Skeletal muscle tissue (tissue), 3 donors: ENCODE measurements at regions not wholly inside any gene's neighbourhood (a gene's known extent, or its start where the extent isn't known, plus 50 kb on each side); places are given as distances from the start of the nearest gene placed in this dataset.
"Not testable (repeated sequence)": the region's sequence is repeated elsewhere in the genome, so short reads cannot be mapped to it uniquely, and the experiment has no call there.

Source experiments
- H3K27ac ChIP-seq: one replicate; pipeline ENCODE4 v1.7.0; 2013; ENCODE audit warnings: mild to moderate bottlenecking, low read depth, low read length, inconsistent platforms
- H3K27me3 ChIP-seq, 3 donors: one replicate each; pipeline ENCODE4 v1.7.0; 2013; ENCODE audit warnings: low read length in 3 of 3; ENCODE audit not compliant: control insufficient read depth in 3 of 3, insufficient read depth in 3 of 3
- H3K36me3 ChIP-seq, 3 donors: one replicate each; pipeline ENCODE4 v1.7.0; 2013; ENCODE audit warnings: low read length in 3 of 3; ENCODE audit not compliant: control insufficient read depth in 3 of 3, insufficient read depth in 3 of 3
- H3K4me1 ChIP-seq, 3 donors: one replicate each; pipeline ENCODE4 v1.7.0; 2013; ENCODE audit warnings: low read length in 3 of 3, mild to moderate bottlenecking in 3 of 3; ENCODE audit not compliant: control insufficient read depth in 3 of 3, insufficient read depth in 3 of 3
- H3K4me3 ChIP-seq, 3 donors: one replicate each; pipeline ENCODE4 v1.7.0; 2013; ENCODE audit warnings: low read length in 3 of 3
- H3K9ac ChIP-seq, 3 donors: one replicate each; pipeline ENCODE4 v1.7.0; 2013; ENCODE audit warnings: low read length in 3 of 3, mild to moderate bottlenecking in 3 of 3, moderate library complexity in 2 of 3, low read depth in 1 of 3
- H3K9me3 ChIP-seq, 3 donors: one replicate each; pipeline ENCODE4 v1.7.0; 2013; ENCODE audit warnings: low read length in 3 of 3; ENCODE audit not compliant: control insufficient read depth in 3 of 3
- donor health status: Osteomylitis.

DNA sequence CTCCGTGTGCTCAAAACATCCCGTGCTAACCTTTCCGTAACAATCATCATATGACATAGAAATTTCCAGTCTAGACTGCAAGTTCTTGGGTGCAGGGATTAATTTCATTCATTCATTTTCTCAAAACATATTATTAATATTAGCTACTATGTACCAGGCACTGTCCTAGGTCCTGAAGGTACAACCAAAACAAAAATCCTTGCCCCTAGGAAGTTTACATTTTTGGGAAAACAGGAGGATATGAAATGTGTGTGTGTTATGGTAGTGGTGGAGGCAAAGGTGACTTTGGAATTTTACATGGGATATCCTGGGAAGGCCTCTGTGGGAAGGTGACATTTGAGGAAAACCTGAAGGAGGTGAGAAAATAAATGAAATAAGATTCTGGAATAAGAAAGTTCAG is 222.6 kb downstream of the LRRC3B start:
- no peaks in the 10 kb centered on the region for H3K36me3 ChIP-seq
- H3K27me3 ChIP-seq: no peaks in the 10 kb centered on the region
- no peaks in the 10 kb centered on the region for H3K4me1 ChIP-seq
- no peak overlapping the region for H3K27ac ChIP-seq
- no peak overlapping the region for H3K9ac ChIP-seq
- H3K4me3 ChIP-seq: no peak overlapping the region
- no peaks in the 10 kb centered on the region for H3K9me3 ChIP-seq

DNA sequence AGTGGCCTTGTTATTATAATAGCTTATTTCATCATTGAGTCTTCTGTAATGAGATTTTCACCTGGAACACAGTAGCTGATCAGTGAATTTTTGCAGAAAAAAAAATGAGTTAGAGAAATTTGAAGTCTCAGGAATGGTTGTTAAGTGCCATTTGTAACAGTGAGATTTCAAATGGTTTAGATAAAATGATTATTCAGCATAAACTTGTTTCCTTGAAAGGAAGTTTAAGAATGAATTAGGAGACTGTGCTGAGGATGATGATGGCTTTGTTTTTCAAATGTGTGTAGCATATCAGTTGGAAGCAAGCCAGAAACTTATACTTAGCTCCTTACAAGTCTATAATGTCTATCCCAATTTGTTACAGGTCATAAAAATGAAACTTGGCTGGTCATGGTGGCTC is 225.1 kb downstream of the LRRC3B start:
- no peaks in the 10 kb centered on the region for H3K9me3 ChIP-seq
- no peaks in the 10 kb centered on the region for H3K27me3 ChIP-seq
- H3K4me3 ChIP-seq: no peak overlapping the region
- H3K27ac ChIP-seq: no peak overlapping the region
- H3K4me1 ChIP-seq: no peaks in the 10 kb centered on the region
- H3K36me3 ChIP-seq: no peaks in the 10 kb centered on the region
- H3K9ac ChIP-seq: no peak overlapping the region

- Histone ChIP-seq H3K4me1 (no peaks in the 10 kb centered on the region), H3K27me3 (no peaks in the 10 kb centered on the region), H3K4me3 (no peak overlapping the region), H3K9ac (no peak overlapping the region), H3K27ac (no peak overlapping the region), H3K9me3 (no peaks in the 10 kb centered on the region), H3K36me3 (no peaks in the 10 kb centered on the region)
Observed at GRCh38 chr3:26894443-26894842, 271.9 kb downstream of the LRRC3B start.

DNA sequence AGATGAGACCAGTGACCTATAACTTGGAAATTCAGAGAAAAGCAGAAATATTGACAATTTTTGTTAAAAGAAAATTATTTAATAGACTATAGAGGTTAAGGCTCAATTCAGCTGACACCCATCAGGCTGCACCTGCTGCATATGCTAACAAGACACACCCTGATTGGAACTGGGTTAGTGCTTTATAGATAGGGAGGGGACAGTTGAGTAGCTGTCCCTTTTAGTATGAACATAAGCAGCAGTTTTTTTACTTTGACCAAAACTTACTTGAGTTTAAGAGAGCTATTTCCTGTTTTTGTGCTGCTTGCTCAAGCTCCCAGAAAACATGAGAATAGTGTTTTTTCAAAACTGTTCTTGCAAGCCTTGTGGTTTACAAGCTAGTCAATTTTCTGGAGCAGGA is 292.6 kb downstream of the LRRC3B start:
- Histone ChIP-seq H3K4me3 (no peak overlapping the region), H3K9ac (no peak overlapping the region), H3K36me3 (no peaks in the 10 kb centered on the region), H3K9me3 (no peaks in the 10 kb centered on the region), H3K27me3 (no peaks in the 10 kb centered on the region), H3K4me1 (no peaks in the 10 kb centered on the region), H3K27ac (no peak overlapping the region)

DNA sequence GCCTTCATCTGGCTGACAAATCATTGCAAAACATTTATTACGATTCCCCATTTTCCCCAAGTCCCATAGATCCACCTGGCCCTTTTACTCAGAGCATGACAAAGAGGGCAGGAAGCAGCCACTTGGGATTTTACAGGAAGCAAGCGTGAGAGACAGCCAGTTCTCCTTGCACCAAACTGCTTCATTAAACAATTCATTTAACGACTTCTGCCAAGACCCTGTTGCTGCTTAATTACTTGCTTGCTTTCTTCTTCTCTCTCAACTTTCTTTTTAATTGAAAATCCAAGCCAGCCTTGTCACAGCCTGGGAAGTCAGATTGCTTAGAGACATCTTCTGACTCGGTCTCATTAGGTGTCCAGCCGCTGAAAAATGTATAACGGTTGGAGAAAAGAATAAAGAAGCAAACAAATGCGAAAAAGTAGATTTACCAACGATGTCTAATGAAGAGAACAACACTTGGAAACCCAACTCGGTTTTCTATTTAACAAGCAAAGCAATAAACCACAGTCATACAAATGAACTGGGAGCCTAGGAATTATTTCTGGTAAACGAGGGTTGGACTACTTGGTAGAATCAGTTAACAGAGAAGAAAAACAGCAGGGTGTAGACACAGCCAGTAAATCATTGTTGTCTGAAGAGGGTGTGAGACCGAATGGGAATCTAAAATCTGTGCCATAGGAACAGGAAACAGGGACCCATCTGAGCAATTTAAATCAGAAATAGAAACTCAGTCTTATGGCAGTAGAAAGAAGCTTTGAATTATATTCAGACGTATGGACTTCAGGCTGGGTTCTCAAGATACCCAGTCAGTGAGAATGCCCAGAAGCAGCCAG is 298.3 kb downstream of the LRRC3B start:
- Histone ChIP-seq H3K9ac (no peak overlapping the region), H3K9me3 (no peaks in the 10 kb centered on the region), H3K4me3 (no peak overlapping the region), H3K36me3 (no peaks in the 10 kb centered on the region), H3K4me1 (no peaks in the 10 kb centered on the region), H3K27ac (no peak overlapping the region), H3K27me3 (no peaks in the 10 kb centered on the region)

DNA sequence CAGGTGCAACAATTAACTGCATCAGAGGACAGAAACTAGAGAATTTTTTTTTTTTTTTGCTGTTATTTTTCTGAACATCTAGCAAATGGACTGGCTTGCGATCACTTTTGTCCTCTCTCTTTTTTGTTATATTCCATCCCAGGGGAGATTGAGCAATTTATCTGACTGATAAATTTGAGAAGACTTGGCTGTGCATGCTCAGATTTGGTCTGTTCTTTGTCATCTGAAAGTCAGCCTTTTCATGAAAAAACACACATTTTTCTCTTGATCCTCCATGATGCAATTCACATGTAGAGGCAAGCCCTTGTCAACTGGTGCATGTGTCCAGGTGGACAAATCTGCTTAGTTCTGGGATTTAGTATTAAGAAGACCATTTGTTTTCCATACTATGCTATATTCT is 309.3 kb downstream of the LRRC3B start:
- H3K9ac ChIP-seq: no peak overlapping the region
- no peaks in the 10 kb centered on the region for H3K27me3 ChIP-seq
- no peak overlapping the region for H3K4me3 ChIP-seq
- no peaks in the 10 kb centered on the region for H3K9me3 ChIP-seq
- H3K27ac ChIP-seq: no peak overlapping the region
- no peaks in the 10 kb centered on the region for H3K36me3 ChIP-seq
- H3K4me1 ChIP-seq: no peaks in the 10 kb centered on the region

DNA sequence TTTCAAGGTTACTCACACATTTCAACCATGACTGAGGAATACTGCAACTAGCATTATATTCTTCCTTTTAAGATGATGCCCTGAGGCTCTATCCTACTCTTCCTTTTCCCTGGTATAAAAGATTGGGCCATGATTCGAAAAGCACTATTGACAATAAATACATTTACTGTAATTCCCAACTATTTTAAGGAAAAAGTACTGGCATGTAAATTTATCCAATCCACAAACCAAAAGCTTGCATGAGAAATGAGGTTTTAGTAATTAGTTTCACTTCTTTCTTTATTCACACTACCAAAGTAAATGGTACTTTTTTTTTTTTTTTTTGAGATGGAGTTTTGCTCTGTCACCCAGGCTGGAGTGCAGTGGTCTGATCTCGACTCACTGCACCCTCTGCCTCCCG is 310.2 kb downstream of the LRRC3B start:
- Histone ChIP-seq H3K9me3 (no peaks in the 10 kb centered on the region), H3K36me3 (no peaks in the 10 kb centered on the region), H3K4me1 (no peaks in the 10 kb centered on the region), H3K9ac (no peak overlapping the region), H3K4me3 (no peak overlapping the region), H3K27ac (no peak overlapping the region), H3K27me3 (no peaks in the 10 kb centered on the region)

DNA sequence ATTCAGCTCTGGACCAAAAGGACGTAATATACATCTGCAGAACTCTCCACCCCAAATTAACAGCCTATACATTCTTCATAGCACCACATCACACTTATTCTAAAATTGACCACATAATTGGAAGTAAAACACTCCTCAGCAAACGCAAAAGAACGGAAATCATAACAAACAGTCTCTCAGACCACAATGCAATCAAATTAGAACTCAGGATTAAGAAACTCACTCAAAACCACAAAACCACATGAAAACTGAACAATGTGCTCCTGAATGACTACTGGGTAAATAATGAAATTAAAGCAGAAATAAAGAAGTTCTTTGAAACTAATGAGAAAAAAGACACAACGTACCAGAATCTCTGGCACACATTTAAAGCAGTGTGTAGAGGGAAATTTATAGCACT is 322.9 kb downstream of the LRRC3B start:
- H3K9me3 ChIP-seq, H3K27me3 ChIP-seq, H3K4me1 ChIP-seq, H3K4me3 ChIP-seq, H3K9ac ChIP-seq, H3K36me3 ChIP-seq, H3K27ac ChIP-seq: not testable (repeated sequence)

DNA sequence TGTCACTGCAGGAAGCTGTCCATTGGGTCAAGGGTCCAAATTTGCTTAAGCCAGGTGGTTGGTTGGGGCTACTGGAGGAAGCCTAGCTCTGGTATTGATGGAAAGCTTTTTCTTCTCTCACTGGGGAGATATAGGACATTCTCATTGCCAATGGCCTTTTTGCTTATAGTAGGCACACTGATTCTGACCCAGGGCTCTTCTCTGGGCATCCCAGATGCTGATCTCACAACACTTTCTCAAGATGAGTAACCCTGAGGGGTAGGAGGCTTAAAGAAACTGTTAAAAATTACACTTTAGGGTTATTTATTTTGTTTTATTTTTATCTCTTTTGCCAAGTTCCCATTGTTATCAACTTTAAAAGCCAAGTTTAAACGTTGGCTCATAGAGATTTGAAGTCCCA is 337.8 kb downstream of the LRRC3B start:
- no peak overlapping the region for H3K4me3 ChIP-seq
- no peak overlapping the region for H3K9ac ChIP-seq

GRCh38 chr3:26962492-26963360 is 340.2 kb downstream of the LRRC3B start:
- Histone ChIP-seq H3K9me3 (peaks cover 0 to 3% (median 0%) of the 10 kb centered on the region in 3 donors), H3K27ac (no peak overlapping the region), H3K4me3 (peak overlapping the region in 1 of 3 donors; percentile 36), H3K36me3 (no peaks in the 10 kb centered on the region), H3K4me1 (no peaks in the 10 kb centered on the region), H3K9ac (no peak overlapping the region), H3K27me3 (no peaks in the 10 kb centered on the region)

More for the DNA sequence above, 337.8 kb downstream of the LRRC3B start:
- no peaks in the 10 kb centered on the region for H3K27me3 ChIP-seq
- H3K27ac ChIP-seq: no peak overlapping the region
- H3K36me3 ChIP-seq: no peaks in the 10 kb centered on the region
- H3K9me3 ChIP-seq: peaks cover 0 to 3% (median 0%) of the 10 kb centered on the region in 3 donors
- H3K4me1 ChIP-seq: no peaks in the 10 kb centered on the region
